Glutamatergic neuron (in vitro differentiated cells): ENCODE measurements at regions not wholly inside any gene's neighbourhood (a gene's known extent, or its start where the extent isn't known, plus 50 kb on each side); places are given as distances from the start of the nearest gene placed in this dataset.

Experiments
- DNase-seq: peaks from one replicate; pipeline ENCODE4 v3.0.0; 2022
- H3K27ac Mint-ChIP-seq: one replicate; pipeline ENCODE4 v1.8.0; 2020; ENCODE audit warnings: mild to moderate bottlenecking, mixed read lengths, inconsistent platforms; ENCODE audit not compliant: unreplicated experiment
- H3K27me3 Mint-ChIP-seq: one replicate; pipeline ENCODE4 v1.8.0; 2020; ENCODE audit warnings: mild to moderate bottlenecking, moderate library complexity, mixed read lengths, inconsistent platforms; ENCODE audit not compliant: unreplicated experiment
- H3K36me3 Mint-ChIP-seq: one replicate; pipeline ENCODE4 v1.8.0; 2020; ENCODE audit warnings: mild to moderate bottlenecking, mixed read lengths, inconsistent platforms; ENCODE audit not compliant: unreplicated experiment
- H3K4me1 Mint-ChIP-seq: one replicate; pipeline ENCODE4 v1.8.0; 2020; ENCODE audit warnings: mild to moderate bottlenecking, low read depth, mixed read lengths, inconsistent platforms; ENCODE audit not compliant: unreplicated experiment
- H3K4me3 Mint-ChIP-seq: one replicate; pipeline ENCODE4 v1.8.0; 2020; ENCODE audit warnings: mild to moderate bottlenecking, mixed read lengths, inconsistent platforms; ENCODE audit not compliant: unreplicated experiment
- H3K9me3 Mint-ChIP-seq: one replicate; pipeline ENCODE4 v1.8.0; 2020; ENCODE audit warnings: mild to moderate bottlenecking, moderate library complexity, mixed read lengths, inconsistent platforms; ENCODE audit not compliant: unreplicated experiment
- CTCF ChIP-seq: fragments of 200-600 bp; sonication (generic); IDR thresholded peaks from one replicate; pipeline ENCODE4 v1.5.0; 2021; ENCODE audit not compliant: partially characterized antibody, unreplicated experiment

- Mint-ChIP-seq H3K4me1 (peaks cover 12% of the 10 kb centered on the region), H3K27me3 (peaks cover 3% of the 10 kb centered on the region)
- no peak for DNase-seq
These were observed 100.3 kb upstream of the PRR5 start for GRCh38 chr22:44601725-44602124.

GRCh38 chr22:44601189-44601588, 100.8 kb upstream of the PRR5 start:
- no peak for DNase-seq
- no peaks in the 10 kb centered on the region for H3K36me3 Mint-ChIP-seq
- H3K27ac Mint-ChIP-seq = no peak overlapping the region
- H3K4me1 Mint-ChIP-seq = peaks cover 13% of the 10 kb centered on the region
- no peak for TF ChIP-seq CTCF
- no peak overlapping the region for H3K4me3 Mint-ChIP-seq
- H3K9me3 Mint-ChIP-seq = peaks cover 6% of the 10 kb centered on the region
- peaks cover 3% of the 10 kb centered on the region for H3K27me3 Mint-ChIP-seq

More at GRCh38 chr22:44601725-44602124, 100.3 kb upstream of the PRR5 start:
- no peaks in the 10 kb centered on the region for H3K36me3 Mint-ChIP-seq
- no peak for TF ChIP-seq CTCF
- H3K9me3 Mint-ChIP-seq = peaks cover 6% of the 10 kb centered on the region
- H3K27ac Mint-ChIP-seq = no peak overlapping the region
- no peak overlapping the region for H3K4me3 Mint-ChIP-seq

- no peaks in the 10 kb centered on the region for H3K36me3 Mint-ChIP-seq
- H3K27me3 Mint-ChIP-seq = peaks cover 3% of the 10 kb centered on the region
- no peak for DNase-seq
- H3K4me1 Mint-ChIP-seq = peaks cover 13% of the 10 kb centered on the region
- no peak overlapping the region for H3K27ac Mint-ChIP-seq
- peaks cover 6% of the 10 kb centered on the region for H3K9me3 Mint-ChIP-seq
- no peak overlapping the region for H3K4me3 Mint-ChIP-seq
- no peak for TF ChIP-seq CTCF
These were observed 101.7 kb upstream of the PRR5 start for GRCh38 chr22:44600207-44600785.

- H3K27me3 Mint-ChIP-seq = peaks cover 5% of the 10 kb centered on the region
- no peak overlapping the region for H3K27ac Mint-ChIP-seq
- H3K4me3 Mint-ChIP-seq = no peak overlapping the region
- TF ChIP-seq CTCF = no peak
- DNase-seq = no peak
- peaks cover 6% of the 10 kb centered on the region for H3K9me3 Mint-ChIP-seq
- H3K36me3 Mint-ChIP-seq = no peaks in the 10 kb centered on the region
- peaks cover 9% of the 10 kb centered on the region for H3K4me1 Mint-ChIP-seq
These were observed 101.6 kb upstream of the RTL6 start for GRCh38 chr22:44599500-44600140.

- H3K36me3 Mint-ChIP-seq = no peaks in the 10 kb centered on the region
- peaks cover 7% of the 10 kb centered on the region for H3K4me1 Mint-ChIP-seq
- H3K4me3 Mint-ChIP-seq = no peak overlapping the region
- no peak for TF ChIP-seq CTCF
- H3K27me3 Mint-ChIP-seq = peaks cover 5% of the 10 kb centered on the region
- H3K9me3 Mint-ChIP-seq = peaks cover 6% of the 10 kb centered on the region
- H3K27ac Mint-ChIP-seq = no peak overlapping the region
- no peak for DNase-seq
These were observed 101.1 kb upstream of the RTL6 start for GRCh38 chr22:44599084-44599483.
